Omental fat pad (tissue), 3 donors: ENCODE measurements at regions not wholly inside any gene's neighbourhood (a gene's known extent, or its start where the extent isn't known, plus 50 kb on each side); places are given as distances from the start of the nearest gene placed in this dataset.

Experiments
- ATAC-seq: fragments of 150-250 bp; one replicate; pipeline ENCODE4 v1.9.1; 2016; ENCODE audit warnings: mild to moderate bottlenecking, moderate library complexity; ENCODE audit not compliant: low FRiP score
- DNase-seq: peaks from one replicate; pipeline ENCODE4 v3.0.0-alpha.2; 2019; ENCODE audit warnings: low spot score
- CTCF ChIP-seq, 3 donors: fragments of 450-650 bp; IDR thresholded peaks; one replicate each; pipeline ENCODE4 v1.5.1; 2016 to 2017; ENCODE audit warnings: antibody characterized with exemption in 3 of 3, mild to moderate bottlenecking in 3 of 3, moderate library complexity in 2 of 3

DNA sequence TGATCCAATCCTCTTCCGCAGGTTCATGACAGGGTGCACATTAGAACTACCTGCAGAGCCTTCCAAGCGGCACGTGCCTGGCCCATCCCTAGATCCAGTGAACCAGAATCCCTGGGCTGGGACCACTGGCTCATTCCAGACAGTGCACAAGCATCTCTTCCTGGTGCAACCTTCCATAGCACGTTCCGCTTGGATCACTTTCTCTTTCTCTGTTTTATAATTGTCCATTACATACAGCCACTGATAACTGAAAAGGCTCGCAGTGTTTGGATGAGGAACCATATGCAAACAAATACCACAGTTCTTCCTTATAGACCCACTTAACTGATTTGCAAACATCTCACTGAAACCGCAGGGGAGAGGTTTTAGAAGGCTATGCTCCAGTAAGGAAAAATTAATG lies 59.6 kb upstream of the DDR1 start:
- DNase-seq (no peak), ATAC-seq (no peak)
- TF ChIP-seq CTCF (IDR thresholded peaks at IDR 0.05) = no peak

DNA sequence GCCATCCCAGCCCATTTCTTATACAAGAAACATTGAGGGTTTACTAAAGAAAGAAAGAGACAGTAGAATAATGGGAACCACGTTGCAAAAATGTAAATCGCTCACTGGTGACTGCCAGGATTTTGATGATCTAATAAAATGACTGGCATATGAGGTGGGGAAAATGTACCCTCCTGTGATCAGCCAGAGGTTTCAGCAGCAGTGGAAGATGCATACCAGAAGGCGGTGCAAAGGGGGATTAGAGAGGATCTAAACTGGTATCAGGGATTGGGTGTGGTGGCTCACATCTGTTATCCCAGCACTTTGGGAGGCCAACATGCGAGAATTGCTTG lies 60.8 kb upstream of the DDR1 start:
- no peak for TF ChIP-seq CTCF (IDR thresholded peaks at IDR 0.05)
- ATAC-seq = no peak
- DNase-seq = no peak

DNA sequence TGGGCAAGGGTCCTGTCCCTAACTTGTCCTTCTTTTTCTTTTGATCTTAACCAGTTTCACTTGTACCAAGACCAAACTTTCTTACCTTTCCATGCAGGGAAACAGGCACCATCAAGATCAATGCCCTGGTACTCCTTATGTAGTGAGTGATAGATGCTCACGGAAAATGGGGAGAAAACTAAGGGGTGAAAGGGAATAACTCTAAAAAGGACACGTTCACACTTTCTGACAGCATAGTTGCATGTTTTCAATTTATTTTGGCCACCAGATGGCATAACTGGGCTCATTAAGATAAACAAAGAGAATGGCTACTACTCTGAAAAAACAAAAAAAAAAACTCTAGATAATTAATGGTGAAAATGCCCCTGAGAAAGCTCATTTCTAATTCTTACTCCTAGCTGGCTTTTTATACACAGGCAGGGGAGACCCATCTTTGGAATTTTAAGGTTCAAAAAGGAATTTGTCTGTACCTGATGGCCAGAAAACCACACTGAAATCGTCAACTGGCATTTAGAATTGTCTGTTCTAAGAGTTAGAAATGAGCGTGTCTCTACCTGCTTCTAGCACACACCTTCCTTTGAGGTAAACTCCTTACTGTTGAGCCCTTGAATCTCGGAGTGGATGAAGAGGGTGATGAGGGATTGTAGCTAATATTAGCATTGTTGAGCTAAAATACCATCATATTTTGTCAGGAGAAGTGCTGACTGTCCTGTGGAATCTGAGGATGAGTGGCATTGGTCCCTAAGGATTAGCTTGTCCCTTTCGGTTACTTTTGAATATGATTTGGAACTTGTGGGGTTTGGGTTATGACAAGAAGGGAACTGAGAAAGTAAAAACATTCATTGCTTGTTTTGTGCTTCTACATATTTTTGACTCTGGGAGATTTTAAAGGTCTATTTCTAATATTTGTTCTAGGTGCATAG lies 62.2 kb upstream of the DDR1 start:
- DNase-seq (no peak), ATAC-seq (no peak)
- no peak for TF ChIP-seq CTCF (IDR thresholded peaks at IDR 0.05)

DNA sequence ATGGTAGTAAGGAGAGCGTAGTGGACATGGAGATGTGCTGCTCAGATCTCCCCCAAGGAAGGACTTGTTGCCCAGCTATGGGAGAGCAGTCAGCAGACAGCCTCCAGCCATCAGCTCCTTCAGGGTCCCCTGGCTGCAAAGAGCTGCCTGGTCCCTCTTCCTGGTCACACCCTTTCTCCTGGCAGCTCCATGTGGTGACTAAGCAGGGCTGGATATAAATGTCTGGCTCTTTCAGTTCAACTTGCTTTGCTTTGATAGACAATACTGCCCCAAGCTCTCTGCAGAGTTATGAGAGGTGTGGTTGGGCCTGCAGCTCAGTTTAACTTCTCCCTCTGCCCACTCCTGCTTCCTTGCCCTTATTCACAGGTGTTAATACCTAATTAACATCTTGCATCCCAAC lies 64.1 kb upstream of the DDR1 start:
- TF ChIP-seq CTCF (IDR thresholded peaks at IDR 0.05) = no peak
- DNase-seq = no peak
- ATAC-seq = peak; percentile 63

- no peak for DNase-seq
- no peak for ATAC-seq
- no peak for TF ChIP-seq CTCF (IDR thresholded peaks at IDR 0.05)
These were observed 64.9 kb upstream of the DDR1 start for GRCh38 chr6:30819297-30819917.

DNA sequence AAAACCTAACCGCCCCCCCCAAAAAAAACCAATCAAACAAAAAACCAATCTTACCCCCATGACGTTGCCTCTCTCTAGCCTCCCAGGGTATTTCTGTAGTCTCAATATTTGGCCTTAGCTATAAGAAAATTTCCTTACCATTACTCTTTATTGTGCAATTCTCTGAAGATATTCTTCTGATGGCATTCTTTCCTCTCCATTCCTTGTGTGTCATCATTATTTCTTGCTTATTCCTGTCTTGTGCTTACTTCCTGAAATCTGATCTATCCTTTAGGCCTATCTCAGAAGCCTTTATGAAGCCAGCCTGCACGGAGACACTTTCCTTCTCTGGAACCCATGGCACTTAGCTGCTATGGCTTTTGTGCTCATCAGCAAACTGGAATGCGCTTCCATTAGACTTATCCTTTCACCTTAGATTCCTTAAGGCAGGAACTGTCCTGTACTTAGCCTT lies 65.9 kb upstream of the DDR1 start:
- ATAC-seq (peak; percentile 62), DNase-seq (no peak)
- TF ChIP-seq CTCF (IDR thresholded peaks at IDR 0.05) = no peak
